Esophagus muscularis mucosa (tissue), 4 donors: ENCODE measurements at regions not wholly inside any gene's neighbourhood (a gene's known extent, or its start where the extent isn't known, plus 50 kb on each side); places are given as distances from the start of the nearest gene placed in this dataset.

Experiments used
- EP300 ChIP-seq: sonication (generic); formaldehyde crosslinking; IDR thresholded peaks from one replicate; pipeline ENCODE4 v1.6.1; 2017; ENCODE audit warnings: antibody characterized with exemption
- POLR2A ChIP-seq: fragments of 450-650 bp; IDR thresholded peaks from one replicate; pipeline ENCODE4 v1.6.1; 2017; ENCODE audit warnings: antibody characterized with exemption, moderate library complexity, mild to moderate bottlenecking, low read depth
- POLR2AphosphoS5 ChIP-seq, 2 donors: sonication (generic); formaldehyde crosslinking; IDR thresholded peaks; one replicate each; pipeline ENCODE4 v1.6.1; 2017; ENCODE audit warnings: antibody characterized with exemption in 2 of 2
- TF ChIP-seq, protein P1 (sequence below), 3 experiments: fragments of 200-600 bp in 2 of 3; fragments of 450-650 bp in 1 of 3; sonication (generic) in 2 of 3; IDR thresholded peaks; one replicate each; pipeline ENCODE4 v1.5.1; 2017 to 2019; ENCODE audit warnings: antibody characterized with exemption in 3 of 3, mild to moderate bottlenecking in 2 of 3, moderate library complexity in 1 of 3

DNA sequence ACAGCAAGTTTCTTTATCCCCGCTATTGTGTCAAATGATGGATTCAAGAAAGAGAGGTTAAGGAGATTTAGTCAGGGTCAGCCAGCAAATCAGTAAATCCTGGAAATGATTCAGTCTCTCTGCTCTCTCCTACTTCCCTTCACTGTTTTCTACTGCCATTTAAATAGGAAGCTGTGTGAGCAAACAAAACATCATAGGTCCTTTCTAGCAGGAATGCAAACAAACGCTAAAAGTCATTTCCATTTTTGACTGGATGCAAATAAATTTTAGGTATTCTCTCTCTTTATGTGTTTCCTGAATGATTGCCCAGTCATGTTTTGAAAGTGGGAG lies 299.4 kb upstream of the RORA start:
- TF ChIP-seq POLR2AphosphoS5 (IDR thresholded peaks at IDR 0.05) = no peak
- TF ChIP-seq, protein P1, sequence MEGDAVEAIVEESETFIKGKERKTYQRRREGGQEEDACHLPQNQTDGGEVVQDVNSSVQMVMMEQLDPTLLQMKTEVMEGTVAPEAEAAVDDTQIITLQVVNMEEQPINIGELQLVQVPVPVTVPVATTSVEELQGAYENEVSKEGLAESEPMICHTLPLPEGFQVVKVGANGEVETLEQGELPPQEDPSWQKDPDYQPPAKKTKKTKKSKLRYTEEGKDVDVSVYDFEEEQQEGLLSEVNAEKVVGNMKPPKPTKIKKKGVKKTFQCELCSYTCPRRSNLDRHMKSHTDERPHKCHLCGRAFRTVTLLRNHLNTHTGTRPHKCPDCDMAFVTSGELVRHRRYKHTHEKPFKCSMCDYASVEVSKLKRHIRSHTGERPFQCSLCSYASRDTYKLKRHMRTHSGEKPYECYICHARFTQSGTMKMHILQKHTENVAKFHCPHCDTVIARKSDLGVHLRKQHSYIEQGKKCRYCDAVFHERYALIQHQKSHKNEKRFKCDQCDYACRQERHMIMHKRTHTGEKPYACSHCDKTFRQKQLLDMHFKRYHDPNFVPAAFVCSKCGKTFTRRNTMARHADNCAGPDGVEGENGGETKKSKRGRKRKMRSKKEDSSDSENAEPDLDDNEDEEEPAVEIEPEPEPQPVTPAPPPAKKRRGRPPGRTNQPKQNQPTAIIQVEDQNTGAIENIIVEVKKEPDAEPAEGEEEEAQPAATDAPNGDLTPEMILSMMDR (IDR thresholded peaks at IDR 0.05) = no peak
- no peak for TF ChIP-seq POLR2A
- TF ChIP-seq EP300 = no peak
